ENCODE measurements at regions not wholly inside any gene's neighbourhood (a gene's known extent, or its start where the extent isn't known, plus 50 kb on each side); places are given as distances from the start of the nearest gene placed in this dataset.
"Not testable (repeated sequence)": the region's sequence is repeated elsewhere in the genome, so short reads cannot be mapped to it uniquely, and the experiment has no call there.

- no peak for DNase-seq (ENCODE audit: low read depth)
Measured at GRCh38 chr6:103326760-103327757, 1532.7 kb downstream of the HACE1 start.

DNA sequence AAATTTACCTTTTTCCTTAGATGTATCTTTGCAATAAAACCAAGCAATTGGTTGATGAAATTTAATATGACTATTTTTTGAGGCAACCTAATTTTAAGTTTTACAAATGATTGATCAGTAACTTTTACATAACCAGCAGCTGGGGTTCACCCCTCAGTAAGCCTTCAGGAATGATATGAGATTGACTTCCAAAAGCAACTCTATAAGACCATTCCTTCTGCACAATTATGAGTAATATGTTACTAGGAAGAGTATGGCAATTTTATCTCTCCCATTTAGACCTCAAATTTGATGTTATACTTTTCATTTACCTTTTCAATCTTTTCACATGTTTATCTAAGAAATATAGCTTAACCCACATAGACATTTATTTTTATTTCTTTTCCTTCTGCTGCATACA is 1546.3 kb downstream of the HACE1 start:
- no peak for DNase-seq (ENCODE audit: low read depth)

- DNase-seq (ENCODE audit: low read depth), result not testable (repeated sequence)
Measured at GRCh38 chr6:103294376-103294775, 1565.3 kb downstream of the HACE1 start.

- DNase-seq (ENCODE audit: low read depth), result no peak
Measured at GRCh38 chr6:103284835-103285234, 1574.9 kb downstream of the HACE1 start.

GRCh38 chr6:103280417-103280816 is 1579.3 kb downstream of the HACE1 start:
- no peak for DNase-seq (ENCODE audit: low read depth)

GRCh38 chr6:103277936-103278335 is 1581.8 kb downstream of the HACE1 start:
- no peak for DNase-seq (ENCODE audit: low read depth)

GRCh38 chr6:103273048-103273447 is 1586.7 kb downstream of the HACE1 start:
- DNase-seq (ENCODE audit: low read depth), result no peak

GRCh38 chr6:103269581-103269980 is 1590.1 kb downstream of the HACE1 start:
- no peak for DNase-seq (ENCODE audit: low read depth)

- no peak for DNase-seq (ENCODE audit: low read depth)
Measured at GRCh38 chr6:103268335-103268734, 1591.4 kb downstream of the HACE1 start.

- DNase-seq (ENCODE audit: low read depth), result no peak
Measured at GRCh38 chr6:103264020-103264419, 1595.7 kb downstream of the HACE1 start.

- no peak for DNase-seq (ENCODE audit: low read depth)
Measured at GRCh38 chr6:103255132-103255531, 1604.6 kb downstream of the HACE1 start.

DNA sequence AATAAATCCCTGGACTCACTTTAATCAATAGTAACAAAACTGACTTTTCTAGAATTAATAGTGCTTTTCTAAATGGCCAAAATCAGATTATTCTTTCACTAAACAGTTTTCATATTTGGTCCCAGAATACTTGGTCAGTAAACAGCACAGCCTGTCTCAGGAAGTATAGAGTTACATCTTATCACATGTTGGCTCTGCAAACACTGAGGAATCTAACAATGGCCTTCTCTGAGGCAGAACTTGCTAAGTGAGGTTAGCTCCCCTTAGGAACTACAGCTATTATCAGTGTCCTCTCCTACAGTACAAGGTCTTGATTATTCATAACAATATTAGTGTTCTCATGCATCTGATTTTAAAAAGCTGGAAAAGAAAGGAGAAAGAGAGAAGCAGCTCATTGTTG is 1622.8 kb downstream of the HACE1 start:
- no peak for DNase-seq (ENCODE audit: low read depth)

DNA sequence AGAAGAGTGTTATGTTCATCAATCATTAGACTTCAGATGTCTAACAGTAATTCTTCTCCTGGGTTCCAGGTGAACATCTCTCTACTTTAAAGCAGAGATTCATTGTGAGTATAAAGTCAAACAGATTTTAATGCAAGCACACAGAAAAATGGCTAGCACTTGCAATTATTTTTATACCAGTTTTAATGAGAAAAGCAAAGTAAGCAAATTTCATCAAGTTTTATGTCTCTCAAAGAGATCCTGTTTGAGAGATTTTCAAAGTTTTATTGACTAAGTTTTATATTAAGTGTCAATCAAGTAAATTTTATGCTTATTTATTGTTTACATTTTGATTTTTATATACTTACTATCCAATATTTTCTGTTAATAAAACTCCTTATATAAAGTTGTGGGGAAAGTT is 1628.5 kb downstream of the HACE1 start:
- DNase-seq (ENCODE audit: low read depth), result no peak

DNA sequence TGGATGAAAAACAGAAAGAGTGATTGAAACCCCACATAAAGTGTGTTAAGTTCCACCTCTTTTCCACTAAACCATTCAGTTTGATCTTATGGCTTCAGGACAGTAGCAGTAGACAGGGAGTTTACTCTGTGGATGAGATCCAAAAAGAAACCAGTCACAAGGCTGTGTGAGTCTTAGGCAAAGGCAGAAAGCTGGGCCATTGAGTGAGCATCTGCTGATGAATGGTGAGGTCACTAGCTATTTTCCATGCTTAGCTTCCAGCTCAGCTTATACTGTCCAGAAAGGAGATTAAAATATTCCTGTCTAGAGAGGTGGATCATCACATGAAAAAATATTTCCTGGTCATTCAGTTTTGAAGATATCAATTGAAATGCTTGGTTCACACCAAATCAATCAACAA is 1643.9 kb downstream of the HACE1 start:
- DNase-seq (ENCODE audit: low read depth), result no peak

- no peak for DNase-seq (ENCODE audit: low read depth)
Measured at GRCh38 chr6:103210686-103211085, 1649.0 kb downstream of the HACE1 start.

DNA sequence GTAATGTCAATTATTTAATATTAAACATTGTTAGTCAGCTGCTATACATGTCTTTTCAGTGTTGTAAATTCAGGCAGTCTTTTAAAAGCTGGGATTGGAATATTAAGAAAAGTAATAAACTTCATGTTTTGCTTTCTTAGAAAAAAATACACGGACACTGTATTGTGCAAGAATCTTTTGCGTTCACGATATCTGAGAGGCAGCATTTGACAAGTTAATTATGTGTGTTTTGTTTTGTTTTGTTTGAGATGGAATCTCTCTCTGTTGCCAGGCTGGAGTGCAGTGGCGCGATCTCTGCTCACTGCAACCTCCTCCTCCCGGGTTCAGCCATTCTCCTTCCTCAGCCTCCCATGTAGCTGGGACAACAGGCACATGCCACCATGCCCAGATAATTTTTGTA is 1661.3 kb downstream of the HACE1 start:
- no peak for DNase-seq (ENCODE audit: low read depth)

- DNase-seq (ENCODE audit: low read depth), result no peak
Measured at GRCh38 chr6:103193413-103193812, 1666.3 kb downstream of the HACE1 start.

DNA sequence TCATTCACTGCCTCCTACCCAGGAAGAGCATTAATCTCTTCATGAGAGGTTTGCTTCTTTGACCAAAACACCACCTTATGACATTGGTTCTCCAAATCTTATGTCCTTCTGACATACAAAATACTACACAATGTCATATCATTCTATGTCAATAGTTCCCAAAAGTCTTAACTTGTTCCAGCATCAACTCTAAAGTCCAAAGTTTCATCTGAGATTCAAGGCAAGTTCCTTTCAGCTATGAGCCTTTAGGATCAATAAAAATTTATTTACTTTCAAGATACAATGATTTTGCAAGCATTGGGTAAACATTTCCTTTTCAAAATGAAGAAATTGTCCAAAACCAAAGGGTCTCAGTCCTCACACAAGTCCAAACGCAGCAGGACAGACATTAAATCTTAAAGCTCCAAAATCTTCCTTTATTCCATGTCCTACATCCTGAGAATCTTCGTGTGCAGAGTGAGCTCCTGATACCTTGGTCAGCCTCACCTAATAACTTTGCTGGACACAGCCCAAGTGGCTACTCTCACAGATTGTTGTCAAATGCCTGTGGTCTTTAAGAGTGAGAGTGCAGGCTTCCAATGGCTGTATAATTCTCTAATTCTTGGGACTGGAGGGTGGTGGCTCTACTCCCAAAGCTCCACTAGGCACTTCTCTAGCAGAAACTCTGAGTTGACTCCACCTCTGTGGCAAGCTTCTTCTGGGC is 1668.2 kb downstream of the HACE1 start:
- no peak for DNase-seq (ENCODE audit: low read depth)

DNA sequence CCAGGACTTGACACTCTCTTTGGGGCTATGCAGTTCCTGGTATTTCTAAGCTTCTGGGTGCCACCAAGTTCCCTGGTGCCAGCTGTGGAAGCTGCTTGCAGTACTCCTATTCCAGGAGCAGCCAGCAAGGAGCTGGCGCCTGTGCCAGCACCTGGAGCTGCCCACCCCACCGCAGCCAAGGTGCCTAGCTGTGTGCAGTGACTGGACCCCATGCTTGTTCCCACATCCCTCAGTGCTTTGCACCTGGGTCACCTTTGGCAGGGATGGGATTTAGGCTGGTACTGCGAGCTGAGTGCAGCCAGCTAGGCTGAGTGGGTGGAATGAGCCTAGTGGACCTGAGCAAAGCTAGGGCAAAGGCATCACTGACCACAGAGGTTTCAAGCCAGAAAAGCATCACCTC is 1674.9 kb downstream of the HACE1 start:
- DNase-seq (ENCODE audit: low read depth), result no peak

DNA sequence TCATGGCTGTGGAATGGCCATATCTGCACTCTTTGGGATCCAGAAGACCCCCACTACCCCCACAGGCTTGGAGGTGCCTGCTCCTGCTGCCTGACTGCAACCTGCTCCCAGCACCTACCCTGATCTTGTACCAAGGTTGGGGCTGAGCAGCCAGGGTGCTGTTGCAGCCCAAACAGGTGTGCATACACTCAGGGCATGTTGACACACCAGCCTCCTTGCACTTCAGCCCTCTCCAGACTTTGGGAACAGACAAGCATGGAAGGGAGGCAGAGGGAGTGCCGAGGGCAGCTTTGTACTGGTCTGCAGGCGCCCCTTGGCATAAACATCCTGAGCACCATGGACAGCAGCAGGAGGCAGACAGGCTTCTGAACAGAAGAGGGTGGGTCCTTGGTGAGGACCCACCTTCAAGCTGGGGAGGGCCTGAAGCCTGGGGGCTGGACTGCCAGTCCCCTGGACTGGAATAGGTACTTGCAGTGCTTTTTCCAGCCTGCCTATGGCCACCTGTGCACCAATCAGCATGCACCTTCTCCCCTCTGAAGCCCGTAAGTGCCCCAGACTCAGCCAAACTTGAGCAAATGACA is 1675.8 kb downstream of the HACE1 start:
- no peak for DNase-seq (ENCODE audit: low read depth)

GRCh38 chr6:103178193-103178592 is 1681.5 kb downstream of the HACE1 start:
- no peak for DNase-seq (ENCODE audit: low read depth)

DNA sequence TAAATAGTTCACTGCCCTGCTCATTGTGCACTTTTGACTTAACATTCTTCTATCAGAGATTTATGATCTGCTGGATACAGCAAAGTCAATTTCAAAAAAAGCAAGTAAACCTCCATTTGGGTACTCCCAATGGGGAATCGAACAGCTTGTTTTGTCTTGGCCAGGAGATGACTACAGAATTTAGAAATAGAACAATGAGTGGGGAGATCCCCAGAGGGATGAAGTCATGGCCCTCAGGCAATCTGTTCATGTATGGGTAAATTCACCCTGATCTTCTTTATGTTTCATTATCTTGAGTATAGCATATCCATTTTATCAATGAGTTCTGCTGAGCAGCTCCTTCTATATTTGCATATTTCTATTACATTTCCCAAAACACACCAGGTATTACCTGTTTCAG is 1681.9 kb downstream of the HACE1 start:
- DNase-seq (ENCODE audit: low read depth), result no peak

- DNase-seq (ENCODE audit: low read depth), result no peak
Measured at GRCh38 chr6:103175056-103175455, 1684.7 kb downstream of the HACE1 start.
